ENCODE measurements at regions not wholly inside any gene's neighbourhood (a gene's known extent, or its start where the extent isn't known, plus 50 kb on each side); places are given as distances from the start of the nearest gene placed in this dataset.

- no peak for DNase-seq
These were observed 521.3 kb downstream of the TBC1D22A start for GRCh38 chr22:47283616-47284270.

- no peak for DNase-seq
These were observed 520.4 kb downstream of the TBC1D22A start for GRCh38 chr22:47282851-47283250.

GRCh38 chr22:47282366-47282765, 519.9 kb downstream of the TBC1D22A start:
- no peak for DNase-seq

- no peak for DNase-seq
These were observed 519.0 kb downstream of the TBC1D22A start for GRCh38 chr22:47281126-47282106.

GRCh38 chr22:47280301-47280700, 517.9 kb downstream of the TBC1D22A start:
- DNase-seq, result no peak

GRCh38 chr22:47279746-47280145, 517.3 kb downstream of the TBC1D22A start:
- DNase-seq, result no peak

- no peak for DNase-seq
These were observed 516.9 kb downstream of the TBC1D22A start for GRCh38 chr22:47279337-47279736.

GRCh38 chr22:47278655-47279054, 516.2 kb downstream of the TBC1D22A start:
- DNase-seq, result no peak

- no peak for DNase-seq
These were observed 515.1 kb downstream of the TBC1D22A start for GRCh38 chr22:47277531-47277930.

GRCh38 chr22:47276991-47277390, 514.5 kb downstream of the TBC1D22A start:
- no peak for DNase-seq

- no peak for DNase-seq
These were observed 514.0 kb downstream of the TBC1D22A start for GRCh38 chr22:47276450-47276820.

- DNase-seq, result no peak
These were observed 513.4 kb downstream of the TBC1D22A start for GRCh38 chr22:47275605-47276449.

- no peak for DNase-seq
These were observed 511.7 kb downstream of the TBC1D22A start for GRCh38 chr22:47274196-47274595.

- no peak for DNase-seq
These were observed 508.1 kb downstream of the TBC1D22A start for GRCh38 chr22:47270463-47271135.

- no peak for DNase-seq
These were observed 507.2 kb downstream of the TBC1D22A start for GRCh38 chr22:47269516-47270088.

- DNase-seq, result no peak
These were observed 505.2 kb downstream of the TBC1D22A start for GRCh38 chr22:47267513-47268282.

GRCh38 chr22:47266329-47266728, 503.9 kb downstream of the TBC1D22A start:
- no peak for DNase-seq

- DNase-seq, result no peak
These were observed 498.1 kb downstream of the TBC1D22A start for GRCh38 chr22:47260551-47260950.

GRCh38 chr22:47259990-47260389, 497.5 kb downstream of the TBC1D22A start:
- DNase-seq, result no peak

GRCh38 chr22:47259049-47259448, 496.6 kb downstream of the TBC1D22A start:
- no peak for DNase-seq

GRCh38 chr22:47257976-47258375, 495.5 kb downstream of the TBC1D22A start:
- no peak for DNase-seq
